SIG-M5 treated with dmso at 0.1 percent for 504 hours (cell line): ENCODE measurements at regions not wholly inside any gene's neighbourhood (a gene's known extent, or its start where the extent isn't known, plus 50 kb on each side); places are given as distances from the start of the nearest gene placed in this dataset.

Source experiments
- DNase-seq: peaks from one replicate; lab custom pipeline; 2025; ENCODE audit not compliant: unreplicated experiment; lab: John Stamatoyannopoulos, UW

- DNase-seq = no peak
These were observed 153.1 kb upstream of the ARL4C start for GRCh38 chr2:234649951-234650350.

DNA sequence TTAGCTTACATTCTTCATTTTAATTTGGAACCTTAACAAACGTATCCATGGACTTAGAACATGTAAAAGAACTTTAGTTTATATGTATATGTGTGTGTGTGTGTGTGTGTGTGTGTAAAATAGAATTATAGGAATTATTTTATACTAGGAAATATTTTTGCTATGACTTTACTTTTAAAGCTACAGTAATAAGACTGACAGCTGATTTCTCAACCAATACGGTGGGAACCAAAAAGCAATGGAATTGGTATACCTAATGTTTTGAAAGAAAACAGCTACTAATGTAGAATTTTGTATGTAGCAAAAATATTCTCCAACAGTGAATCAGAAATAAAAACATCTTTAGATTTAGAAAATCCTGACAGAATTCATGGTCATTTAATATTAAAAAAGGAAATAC lies 146.5 kb upstream of the ARL4C start:
- no peak for DNase-seq

DNA sequence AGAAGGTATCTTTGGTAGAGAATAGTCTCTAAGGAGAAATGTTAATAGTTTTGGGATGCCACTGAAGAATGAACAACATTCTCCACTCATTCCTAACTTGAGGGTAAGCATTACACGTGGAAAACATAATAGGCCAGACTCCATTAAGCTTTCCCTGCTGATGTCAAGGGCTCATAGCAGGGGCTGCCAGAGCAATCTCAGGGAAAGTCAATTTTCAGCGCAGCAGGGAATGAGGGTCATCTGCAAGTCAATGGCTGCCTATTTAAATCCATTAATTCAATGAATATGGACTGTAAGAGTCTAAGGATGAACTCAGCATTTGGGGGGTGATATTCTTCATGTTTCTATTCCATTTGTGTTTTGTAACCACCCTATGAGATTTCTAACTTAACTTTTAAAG lies 144.2 kb upstream of the ARL4C start:
- no peak for DNase-seq

DNA sequence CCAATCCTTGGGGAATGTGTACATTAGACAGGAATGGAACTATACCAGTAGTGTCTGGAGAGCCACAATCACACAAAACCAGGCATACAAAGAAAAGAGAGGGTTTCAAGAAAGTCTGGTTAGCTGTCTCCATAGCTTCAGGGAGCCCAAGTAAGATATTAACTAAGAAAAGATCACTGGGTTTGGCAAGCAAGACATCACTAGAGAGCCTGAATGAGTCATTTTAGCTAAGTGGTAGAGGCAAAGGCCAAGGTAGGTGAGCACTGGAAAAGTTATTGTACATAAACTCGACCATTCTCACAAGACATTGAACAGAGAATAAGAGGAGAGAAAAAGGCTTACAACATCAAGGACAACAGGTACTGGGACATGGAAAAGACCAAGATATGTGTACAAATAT lies 143.8 kb upstream of the ARL4C start:
- no peak for DNase-seq

- DNase-seq = no peak
These were observed 142.1 kb upstream of the ARL4C start for GRCh38 chr2:234638966-234639365.

- DNase-seq = no peak
These were observed 138.4 kb upstream of the ARL4C start for GRCh38 chr2:234635284-234635683.

- DNase-seq = peak; percentile 54
These were observed 136.8 kb upstream of the ARL4C start for GRCh38 chr2:234633581-234634230.

DNA sequence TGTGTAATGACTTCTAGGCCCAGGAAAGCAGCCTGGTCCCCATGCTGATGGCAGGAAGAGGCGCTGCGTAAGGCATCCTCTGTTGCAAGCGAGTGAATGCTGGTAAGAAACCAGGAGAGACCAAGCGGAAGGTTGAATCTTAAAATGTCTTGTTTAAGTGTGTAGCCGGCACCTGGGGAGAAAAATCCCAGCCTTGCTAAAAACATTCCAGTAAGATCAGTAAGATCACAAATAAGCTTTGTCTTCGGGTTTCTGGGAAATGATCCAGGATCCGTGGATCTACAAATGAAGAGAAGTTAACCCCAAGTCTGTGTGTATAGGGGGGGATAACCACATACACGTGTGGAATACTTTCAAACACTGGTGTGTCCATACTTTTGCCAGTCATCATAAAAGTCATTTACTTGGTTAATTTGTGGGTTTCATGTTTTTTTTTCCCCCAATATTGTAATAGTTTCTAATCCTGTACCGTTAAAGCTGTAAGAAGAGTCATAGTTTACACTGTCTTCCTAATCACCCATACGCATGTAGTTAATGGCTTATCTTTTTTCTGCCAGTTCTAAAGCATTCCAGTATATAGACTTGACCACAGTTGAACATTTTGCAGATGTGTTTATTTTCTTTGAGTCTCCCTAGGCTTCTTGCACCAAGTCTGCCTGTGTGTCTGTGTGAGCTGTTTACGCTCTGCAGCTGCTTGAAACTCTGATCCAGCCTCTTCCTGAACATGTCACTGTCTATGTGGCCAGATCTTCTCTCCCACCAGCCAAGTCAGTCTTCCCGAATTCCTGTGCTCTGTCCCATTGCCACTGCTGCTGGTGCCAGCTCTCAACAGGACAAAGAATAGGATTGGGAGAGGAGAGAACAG lies 135.9 kb upstream of the ARL4C start:
- DNase-seq = no peak

DNA sequence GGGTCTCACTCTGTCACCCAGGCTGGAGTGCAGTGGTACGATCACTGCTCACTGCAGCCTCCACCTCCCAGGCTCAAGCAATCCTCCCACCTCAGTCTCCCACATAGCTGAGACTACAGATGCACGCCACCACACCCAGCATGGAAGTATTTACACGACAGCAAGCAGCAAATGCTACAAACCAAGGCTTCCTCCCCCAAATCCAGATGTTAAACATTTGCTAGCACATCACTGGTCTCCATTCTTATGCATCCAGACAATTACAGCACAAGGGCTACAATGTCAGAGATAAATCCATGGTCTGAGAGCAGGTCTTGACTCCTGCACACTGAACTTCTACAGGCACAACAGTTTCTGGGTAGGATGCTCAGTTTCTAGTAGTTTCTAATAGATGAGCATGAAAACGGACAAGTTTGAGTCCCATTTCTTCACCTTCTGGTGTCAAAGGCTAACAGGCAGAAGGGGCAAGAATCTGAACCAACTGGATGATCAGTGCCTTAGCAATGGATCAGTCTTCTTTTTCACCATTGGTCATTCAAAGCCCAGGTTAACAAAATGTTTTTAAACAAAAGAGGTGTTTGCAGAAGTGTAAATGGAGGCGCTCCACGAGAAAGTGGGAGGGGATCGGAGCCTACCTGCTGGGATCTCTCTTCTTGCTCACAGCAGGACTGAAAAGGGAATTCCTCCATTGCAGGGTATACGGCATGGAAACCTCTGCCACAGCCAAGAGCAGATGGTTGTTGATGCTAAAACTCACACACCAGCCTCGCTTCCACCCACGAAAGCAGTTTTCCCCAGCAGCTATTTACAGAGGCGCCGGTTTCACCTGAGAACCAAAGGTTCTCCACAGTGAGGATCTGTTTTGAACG lies 135.0 kb upstream of the ARL4C start:
- DNase-seq = no peak

GRCh38 chr2:234630801-234631261 lies 133.9 kb upstream of the ARL4C start:
- peak; percentile 18 for DNase-seq

DNA sequence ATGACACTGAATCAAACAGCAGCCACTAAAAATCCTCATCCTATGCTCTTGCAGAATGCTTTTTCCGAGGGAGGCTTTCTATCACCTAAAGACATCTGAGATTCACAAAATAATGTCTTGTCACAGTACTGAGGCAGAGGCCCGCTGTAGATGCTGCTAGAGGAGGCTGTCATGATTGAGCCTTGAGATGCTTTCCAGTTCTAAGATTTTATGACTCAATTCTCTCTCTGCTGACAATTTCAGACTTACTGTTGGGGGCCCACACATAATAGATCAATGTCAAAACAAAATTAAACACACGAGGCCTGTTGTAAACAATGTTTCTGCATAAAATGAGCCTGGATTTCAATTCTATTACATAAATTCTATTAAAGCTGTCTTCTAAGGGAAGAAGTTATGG lies 132.7 kb upstream of the ARL4C start:
- DNase-seq = no peak

DNA sequence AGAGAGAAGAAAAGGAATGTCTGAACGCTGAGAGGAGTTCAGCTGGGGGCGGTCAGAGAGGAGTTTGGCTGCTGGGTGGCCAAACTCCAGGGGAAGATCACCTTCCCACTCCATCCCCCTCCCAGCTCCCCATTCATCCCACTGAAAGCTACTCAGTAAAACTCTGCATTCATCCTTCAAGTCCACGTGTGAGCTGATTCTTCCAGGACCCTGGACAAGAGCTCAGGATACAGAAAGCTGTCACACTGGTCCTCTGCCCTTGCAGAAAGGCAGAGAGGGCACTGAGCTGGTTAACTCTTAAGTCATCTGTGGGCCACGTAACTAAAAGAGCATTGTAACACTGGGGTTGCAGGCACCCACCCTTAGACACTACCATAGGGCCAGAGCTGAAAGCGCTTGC lies 132.1 kb upstream of the ARL4C start:
- no peak for DNase-seq

DNA sequence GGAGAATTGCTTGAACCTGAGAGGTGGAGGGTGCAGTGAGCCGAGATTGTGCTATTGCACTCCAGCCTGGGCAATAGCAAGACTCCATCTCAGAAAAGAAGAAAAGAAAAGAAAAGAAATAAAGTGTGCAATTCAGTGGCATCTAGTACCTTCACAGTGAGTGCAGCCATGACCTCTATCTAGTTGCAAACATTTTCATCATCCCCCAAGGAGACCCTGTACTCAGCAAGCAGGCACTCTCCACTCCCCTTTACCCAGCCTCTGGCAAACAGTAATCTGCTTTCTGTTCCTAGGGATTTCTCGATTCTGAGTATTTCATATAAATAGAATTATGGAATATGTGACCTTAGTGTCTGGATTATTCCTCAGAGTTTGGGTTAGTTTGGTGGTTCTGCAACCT lies 130.4 kb upstream of the ARL4C start:
- DNase-seq = no peak

- no peak for DNase-seq
These were observed 129.8 kb upstream of the ARL4C start for GRCh38 chr2:234626566-234627130.

- DNase-seq = no peak
These were observed 128.9 kb upstream of the ARL4C start for GRCh38 chr2:234625626-234626250.

DNA sequence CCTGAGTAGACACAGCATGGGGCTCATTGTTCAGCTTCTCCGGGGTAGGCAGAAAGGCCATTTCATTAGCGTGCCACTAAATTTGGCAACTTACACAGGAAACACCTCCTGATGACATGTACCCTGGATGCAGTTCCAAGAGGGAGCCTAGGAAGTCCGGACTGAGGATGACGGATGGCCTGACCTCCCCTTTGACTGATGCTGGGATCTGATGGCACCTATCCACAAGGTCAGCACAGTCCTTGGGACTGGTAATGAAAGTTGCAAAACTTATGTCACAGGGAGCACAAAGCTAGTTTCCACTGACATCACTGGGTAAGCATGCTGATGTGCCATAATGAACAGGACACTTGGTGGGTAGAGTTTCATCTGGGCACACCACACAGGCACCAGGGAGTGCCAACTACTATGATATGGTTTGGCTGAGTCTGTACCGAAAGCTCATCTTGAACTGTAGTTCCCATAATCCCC lies 126.7 kb upstream of the ARL4C start:
- DNase-seq = no peak

DNA sequence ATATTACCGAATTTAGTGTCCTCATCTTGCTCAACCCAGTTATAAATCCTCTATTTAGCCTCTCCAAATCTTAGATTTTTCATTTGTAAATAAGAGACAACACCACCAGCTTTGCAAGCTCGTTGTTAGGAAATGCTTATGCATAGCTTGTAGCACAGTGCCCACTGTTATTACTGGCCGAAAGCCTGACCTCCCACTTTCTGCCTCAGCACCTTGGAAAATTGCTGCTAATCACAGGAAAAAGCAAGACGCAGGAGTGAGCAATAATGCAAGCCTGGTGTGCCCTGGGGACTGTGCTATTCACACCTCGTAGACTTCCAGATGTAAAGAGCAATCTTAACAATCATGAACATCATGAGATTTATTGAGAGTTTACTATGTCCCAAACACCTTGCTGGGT lies 124.2 kb upstream of the ARL4C start:
- no peak for DNase-seq

- no peak for DNase-seq
These were observed 123.1 kb upstream of the ARL4C start for GRCh38 chr2:234620018-234620417.

DNA sequence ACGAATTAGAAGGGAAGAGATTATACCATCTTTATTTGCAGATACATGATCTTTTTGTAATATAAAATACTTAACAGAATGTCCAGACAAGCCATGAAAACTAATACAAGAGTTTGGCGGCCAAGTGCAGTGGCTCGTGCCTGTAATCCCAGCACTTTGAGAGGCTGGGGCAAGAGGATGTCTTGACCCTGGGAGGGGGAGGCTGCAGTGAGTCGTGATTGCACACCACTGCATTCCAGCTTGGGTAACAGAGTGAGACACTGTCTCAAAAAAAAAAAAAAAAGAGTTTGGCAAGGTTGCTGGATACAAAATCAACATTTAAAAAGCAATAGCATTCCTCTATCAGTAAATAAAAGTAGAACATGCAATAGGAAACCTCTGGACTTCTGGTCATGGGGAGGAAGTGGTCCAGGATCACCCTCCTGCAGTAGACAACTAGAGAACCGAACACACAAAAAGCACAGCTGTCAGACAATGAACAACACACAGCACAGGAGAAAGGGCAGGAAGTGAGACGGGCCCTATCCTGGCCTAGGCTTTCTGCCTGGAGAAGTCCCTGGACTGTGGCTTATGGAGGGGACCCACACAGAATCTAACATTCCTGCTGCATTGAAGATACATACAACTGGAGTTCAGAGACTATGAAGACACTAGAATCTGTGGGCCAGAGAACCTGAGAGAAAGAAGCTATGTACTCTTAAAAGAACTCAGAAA lies 118.9 kb upstream of the ARL4C start:
- DNase-seq = no peak

GRCh38 chr2:234611209-234611608 lies 114.3 kb upstream of the ARL4C start:
- no peak for DNase-seq
